Stomach (tissue), 8 donors: ENCODE measurements at regions not wholly inside any gene's neighbourhood (a gene's known extent, or its start where the extent isn't known, plus 50 kb on each side); places are given as distances from the start of the nearest gene placed in this dataset.

ENCODE experiments used
- DNase-seq, 2 donors: peaks; one replicate each; pipeline versions ENCODE4 v3.0.0 to v3.0.0-alpha.2; 2013 to 2019
- H3K27ac ChIP-seq, 5 donors: fragments of 200-600 bp in 4 of 5; sonication (generic) in 4 of 5; one replicate each; pipeline ENCODE4 v1.5.1; 2013 to 2019; ENCODE audit warnings: mild to moderate bottlenecking in 1 of 5, moderate library complexity in 1 of 5
- H3K27me3 ChIP-seq, 3 donors: fragments of 200-600 bp; sonication (generic); one replicate each; pipeline ENCODE4 v1.5.1; 2017 to 2019; ENCODE audit warnings: mixed run types in 1 of 3
- H3K36me3 ChIP-seq, 4 donors: fragments of 200-600 bp; sonication (generic); 1 replicate in 3 of 4; 2 replicates in 1 of 4; pipeline ENCODE4 v1.5.1; 2016 to 2019
- H3K4me1 ChIP-seq, 4 donors: fragments of 200-600 bp; sonication (generic); one replicate each; pipeline ENCODE4 v1.5.1; 2016 to 2019
- H3K4me3 ChIP-seq, 4 donors: fragments of 200-600 bp; sonication (generic) in 3 of 4; one replicate each; pipeline ENCODE4 v1.5.1; 2016 to 2019; ENCODE audit warnings: mild to moderate bottlenecking in 1 of 4
- H3K9me3 ChIP-seq, 4 donors: fragments of 200-600 bp; sonication (generic); one replicate each; pipeline ENCODE4 v1.5.1; 2016 to 2019
- EP300 ChIP-seq: sonication (generic); formaldehyde crosslinking; IDR thresholded peaks from one replicate; pipeline ENCODE4 v1.6.1; 2017; ENCODE audit warnings: antibody characterized with exemption
- POLR2A ChIP-seq, 4 donors: fragments of 450-650 bp; IDR thresholded peaks; one replicate each; pipeline ENCODE4 v1.6.1; 2016; ENCODE audit warnings: antibody characterized with exemption in 4 of 4, control low read depth in 2 of 4, mild to moderate bottlenecking in 1 of 4, moderate library complexity in 1 of 4
- POLR2AphosphoS5 ChIP-seq, 3 donors: sonication (generic); formaldehyde crosslinking; IDR thresholded peaks; one replicate each; pipeline ENCODE4 v1.6.1; 2016; ENCODE audit warnings: antibody characterized with exemption in 3 of 3
- WGBS, 5 donors: extraction: QIAGEN DNeasy Blood & Tissue Kit in 3 of 5; methylation state at CpG; one replicate each; pipeline versions ENCODE4 v1.1.5 to v1.1.7; 2013 to 2018; 5-methylcytosine and 5-hydroxymethylcytosine counted together
- intact Hi-C: fragments of 100-400 bp; cut with DNase I; formaldehyde crosslinking; loops from one replicate; pipeline ENCODE4 v1.15.1; 2023; ENCODE audit warnings: low total_unique reads
- TF ChIP-seq, protein P1 (sequence below), 7 experiments: fragments of 450-650 bp in 4 of 7; fragments of 200-600 bp in 3 of 7; sonication (generic) in 3 of 7; IDR thresholded peaks; one replicate each; pipeline ENCODE4 v1.5.1; 2016 to 2019; ENCODE audit warnings: antibody characterized with exemption in 7 of 7, control low read depth in 2 of 7, mild to moderate bottlenecking in 1 of 7
- donor health status: healthy with polysubstance abuse.
- donor health status: Bipolar disorder and iron deficiency.
- donor health status: healthy.

GRCh38 chr2:167703441-167703840 is 544.0 kb downstream of the STK39 start:
- H3K27me3 ChIP-seq = no peaks in the 10 kb centered on the region
- no peak overlapping the region for H3K4me3 ChIP-seq
- H3K36me3 ChIP-seq = no peaks in the 10 kb centered on the region
- H3K9me3 ChIP-seq = no peaks in the 10 kb centered on the region
- DNase-seq = no peak
- 62 to 83% (median 81%) methylated on average over 3 of the region's 3 CpGs for WGBS, 5 donors
- no peak overlapping the region for H3K27ac ChIP-seq
- no peaks in the 10 kb centered on the region for H3K4me1 ChIP-seq
- no peak for TF ChIP-seq POLR2A (IDR thresholded peaks at IDR 0.05)
- TF ChIP-seq, protein P1, sequence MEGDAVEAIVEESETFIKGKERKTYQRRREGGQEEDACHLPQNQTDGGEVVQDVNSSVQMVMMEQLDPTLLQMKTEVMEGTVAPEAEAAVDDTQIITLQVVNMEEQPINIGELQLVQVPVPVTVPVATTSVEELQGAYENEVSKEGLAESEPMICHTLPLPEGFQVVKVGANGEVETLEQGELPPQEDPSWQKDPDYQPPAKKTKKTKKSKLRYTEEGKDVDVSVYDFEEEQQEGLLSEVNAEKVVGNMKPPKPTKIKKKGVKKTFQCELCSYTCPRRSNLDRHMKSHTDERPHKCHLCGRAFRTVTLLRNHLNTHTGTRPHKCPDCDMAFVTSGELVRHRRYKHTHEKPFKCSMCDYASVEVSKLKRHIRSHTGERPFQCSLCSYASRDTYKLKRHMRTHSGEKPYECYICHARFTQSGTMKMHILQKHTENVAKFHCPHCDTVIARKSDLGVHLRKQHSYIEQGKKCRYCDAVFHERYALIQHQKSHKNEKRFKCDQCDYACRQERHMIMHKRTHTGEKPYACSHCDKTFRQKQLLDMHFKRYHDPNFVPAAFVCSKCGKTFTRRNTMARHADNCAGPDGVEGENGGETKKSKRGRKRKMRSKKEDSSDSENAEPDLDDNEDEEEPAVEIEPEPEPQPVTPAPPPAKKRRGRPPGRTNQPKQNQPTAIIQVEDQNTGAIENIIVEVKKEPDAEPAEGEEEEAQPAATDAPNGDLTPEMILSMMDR (IDR thresholded peaks at IDR 0.05) = no peak
- TF ChIP-seq EP300 = no peak
- TF ChIP-seq POLR2AphosphoS5 (IDR thresholded peaks at IDR 0.05) = no peak
- intact Hi-C loops = no loop called here

- H3K4me3 ChIP-seq = no peak overlapping the region
- intact Hi-C loops = no loop called here
Observed at GRCh38 chr2:167702227-167702626, 545.2 kb downstream of the STK39 start.

GRCh38 chr2:167701651-167702050 is 545.7 kb downstream of the STK39 start:
- 73 to 76% (median 75%) methylated on average over 4 of the region's 4 CpGs for WGBS, 5 donors

More at GRCh38 chr2:167702227-167702626, 545.2 kb downstream of the STK39 start:
- H3K9me3 ChIP-seq = no peaks in the 10 kb centered on the region
- WGBS, 5 donors = 92 to 100% (median 96%) methylated on average over 1 of the region's 1 CpG
- H3K4me1 ChIP-seq = no peaks in the 10 kb centered on the region
- H3K36me3 ChIP-seq = no peaks in the 10 kb centered on the region
- no peak overlapping the region for H3K27ac ChIP-seq
- DNase-seq = no peak
- no peak for TF ChIP-seq EP300
- no peak for TF ChIP-seq POLR2AphosphoS5 (IDR thresholded peaks at IDR 0.05)
- TF ChIP-seq POLR2A (IDR thresholded peaks at IDR 0.05) = no peak
- TF ChIP-seq, protein P1 (IDR thresholded peaks at IDR 0.05) = no peak
- no peaks in the 10 kb centered on the region for H3K27me3 ChIP-seq

GRCh38 chr2:167697948-167698347 is 549.4 kb downstream of the STK39 start:
- H3K27ac ChIP-seq = no peak overlapping the region
- no peak for TF ChIP-seq POLR2A (IDR thresholded peaks at IDR 0.05)
- TF ChIP-seq POLR2AphosphoS5 (IDR thresholded peaks at IDR 0.05) = no peak
- TF ChIP-seq EP300 = no peak
- TF ChIP-seq, protein P1 (IDR thresholded peaks at IDR 0.05) = no peak
- no peaks in the 10 kb centered on the region for H3K9me3 ChIP-seq
- H3K4me1 ChIP-seq = no peaks in the 10 kb centered on the region
- no peaks in the 10 kb centered on the region for H3K27me3 ChIP-seq
- no peak overlapping the region for H3K4me3 ChIP-seq
- intact Hi-C loops = no loop called here
- 63 to 71% (median 66%) methylated on average over 2 of the region's 2 CpGs for WGBS, 5 donors
- H3K36me3 ChIP-seq = no peaks in the 10 kb centered on the region
- DNase-seq = no peak

More at GRCh38 chr2:167701651-167702050, 545.7 kb downstream of the STK39 start:
- H3K4me3 ChIP-seq = no peak overlapping the region
- H3K36me3 ChIP-seq = no peaks in the 10 kb centered on the region
- TF ChIP-seq POLR2A (IDR thresholded peaks at IDR 0.05) (no peak), POLR2AphosphoS5 (IDR thresholded peaks at IDR 0.05) (no peak), EP300 (no peak)
- TF ChIP-seq, protein P1 (IDR thresholded peaks at IDR 0.05) = no peak
- no peak for DNase-seq
- H3K27ac ChIP-seq = no peak overlapping the region
- no peaks in the 10 kb centered on the region for H3K9me3 ChIP-seq
- no peaks in the 10 kb centered on the region for H3K4me1 ChIP-seq
- intact Hi-C loops = no loop called here
- no peaks in the 10 kb centered on the region for H3K27me3 ChIP-seq
